B cell (primary cell): ENCODE measurements at regions not wholly inside any gene's neighbourhood (a gene's known extent, or its start where the extent isn't known, plus 50 kb on each side); places are given as distances from the start of the nearest gene placed in this dataset.

Experiments
- ATAC-seq: fragments of 200-7000 bp; cut with Tn5 transposase; one replicate; pipeline ENCODE4 v1.10.0; 2021; ENCODE audit warnings: low read depth, mild to moderate bottlenecking, moderate number of reproducible peaks, moderate library complexity
- CTCF ChIA-PET: fragments of 350-600 bp; sonication (Branson Sonifier 250); formaldehyde crosslinking; loops from one replicate; lab custom pipeline; 2021; ENCODE audit warnings: antibody characterized with exemption, inconsistent platforms; lab: Charles Lee
- POLR2A ChIA-PET: fragments of 350-600 bp; sonication (Branson Sonifier 250); formaldehyde crosslinking; loops from one replicate; lab custom pipeline; 2021; ENCODE audit warnings: antibody characterized with exemption; lab: Charles Lee
- DNase-seq: peaks from one replicate; pipeline ENCODE4 v3.0.0; 2013
- H2AFZ ChIP-seq: 2 replicates; pipeline ENCODE4 v1.6.1; 2012; ENCODE audit warnings: mild to moderate bottlenecking, low read depth, low read length; ENCODE audit not compliant: insufficient read depth, poor library complexity, severe bottlenecking
- H3K27ac ChIP-seq, 2 donors: 1 replicate in 1 of 2; 2 replicates in 1 of 2; pipeline ENCODE4 v1.5.1; 2012 to 2013; ENCODE audit warnings: low read length in 2 of 2, mild to moderate bottlenecking in 2 of 2, moderate library complexity in 1 of 2
- H3K27me3 ChIP-seq, 4 experiments: fragments of 200-600 bp in 1 of 4; sonication (generic) in 1 of 4; replicated peaks in 1 of 4; 1 replicate in 2 of 4; 2 replicates in 2 of 4; pipeline versions ENCODE4 v1.6.1 to v1.7.0; 2013 to 2016; ENCODE audit warnings: low read length in 3 of 4, mild to moderate bottlenecking in 2 of 4, mixed read lengths in 1 of 4, moderate library complexity in 1 of 4; ENCODE audit not compliant: insufficient read depth in 4 of 4, control insufficient read depth in 3 of 4; ENCODE audit errors: control extremely low read depth in 1 of 4
- H3K36me3 ChIP-seq, 2 experiments: replicated peaks in 1 of 2; 1 replicate in 1 of 2; 2 replicates in 1 of 2; pipeline versions ENCODE4 v1.6.1 to v1.7.1; 2013; ENCODE audit warnings: low read length in 1 of 2; ENCODE audit not compliant: insufficient read depth in 2 of 2, control insufficient read depth in 1 of 2; ENCODE audit errors: control extremely low read depth in 1 of 2, extremely low read depth in 1 of 2
- H3K4me1 ChIP-seq, 2 donors: fragments of 200-600 bp in 1 of 2; sonication (generic) in 1 of 2; 1 replicate in 1 of 2; 2 replicates in 1 of 2; pipeline versions ENCODE4 v1.5.1 to v1.6.1; 2013 to 2017; ENCODE audit warnings: low read length in 2 of 2; ENCODE audit not compliant: control insufficient read depth in 2 of 2, insufficient read depth in 2 of 2
- H3K4me2 ChIP-seq: replicated peaks from 2 replicates; pipeline ENCODE3; 2012; ENCODE audit warnings: mild to moderate bottlenecking, low read depth, low read length; ENCODE audit not compliant: poor library complexity, severe bottlenecking
- H3K4me3 ChIP-seq, 5 experiments: fragments of 200-600 bp in 1 of 5; sonication (generic) in 1 of 5; 1 replicate in 3 of 5; 2 replicates in 2 of 5; pipeline versions ENCODE4 v1.5.1 to v1.7.0; 2011 to 2016; ENCODE audit warnings: low read length in 4 of 5, mild to moderate bottlenecking in 4 of 5, low read depth in 2 of 5, control low read depth in 1 of 5, moderate library complexity in 1 of 5; ENCODE audit not compliant: insufficient read depth in 1 of 5; ENCODE audit errors: control extremely low read depth in 1 of 5, extremely low read depth in 1 of 5
- H3K79me2 ChIP-seq: fragments of 200-600 bp; sonication (generic); one replicate; pipeline ENCODE4 v1.6.0; 2016; ENCODE audit warnings: low read length; ENCODE audit not compliant: control insufficient read depth, insufficient read depth
- H3K9ac ChIP-seq: fragments of 200-600 bp; sonication (generic); 2 replicates; pipeline ENCODE4 v1.6.1; 2017; ENCODE audit warnings: mild to moderate bottlenecking, low read length, moderate library complexity
- H3K9me3 ChIP-seq, 3 donors: one replicate each; pipeline versions ENCODE4 v1.6.1 to v1.7.1; 2013; ENCODE audit warnings: low read length in 2 of 3; ENCODE audit not compliant: control insufficient read depth in 2 of 3, insufficient read depth in 1 of 3; ENCODE audit errors: control extremely low read depth in 1 of 3
- H4K20me1 ChIP-seq: 2 replicates; pipeline ENCODE4 v1.6.0; 2012; ENCODE audit warnings: mild to moderate bottlenecking, low read length; ENCODE audit not compliant: insufficient read depth, control insufficient read depth, poor library complexity, severe bottlenecking
- H3K27ac Mint-ChIP-seq: one replicate; pipeline ENCODE4 v1.8.0; 2021; ENCODE audit warnings: mixed read lengths
- H3K27me3 Mint-ChIP-seq: one replicate; pipeline ENCODE4 v1.8.0; 2021; ENCODE audit warnings: mixed read lengths
- H3K4me1 Mint-ChIP-seq: one replicate; pipeline ENCODE4 v1.8.0; 2021; ENCODE audit warnings: mixed read lengths
- H3K4me3 Mint-ChIP-seq: one replicate; pipeline ENCODE4 v1.8.0; 2021; ENCODE audit warnings: mixed read lengths
- H3K9me3 Mint-ChIP-seq: one replicate; pipeline ENCODE4 v1.8.0; 2022; ENCODE audit warnings: mixed read lengths; ENCODE audit not compliant: insufficient read depth
- CTCF ChIP-seq: fragments of 200-600 bp; IDR thresholded peaks from one replicate; pipeline ENCODE4 v1.8.0; 2022; ENCODE audit warnings: antibody characterized with exemption, mild to moderate bottlenecking
- EZH2 ChIP-seq: IDR thresholded peaks from 2 replicates; pipeline ENCODE4 v1.6.1; 2012; ENCODE audit warnings: borderline replicate concordance, low read depth, mild to moderate bottlenecking, moderate library complexity, low read length; ENCODE audit not compliant: insufficient read depth, poor library complexity, severe bottlenecking
- WGBS: methylation state at CpG from one replicate; pipeline ENCODE4 v1.1.5; 2013; ENCODE audit warnings: missing lambda C conversion rate; ENCODE audit not compliant: insufficient coverage; 5-methylcytosine and 5-hydroxymethylcytosine counted together
- intact Hi-C: fragments of 100-400 bp; cut with micrococcal nuclease; formaldehyde crosslinking; loops from one replicate; pipeline ENCODE4 v1.10.0; 2022

GRCh38 chr6:114437235-114437634 is 94.4 kb upstream of the HS3ST5 start:
- no peak for ATAC-seq
- CTCF ChIA-PET: no interaction called here
- no peaks in the 10 kb centered on the region for H3K9me3 ChIP-seq
- Mint-ChIP-seq H3K9me3 (no peaks in the 10 kb centered on the region), H3K4me3 (no peak overlapping the region), H3K27me3 (no peaks in the 10 kb centered on the region), H3K4me1 (no peaks in the 10 kb centered on the region), H3K27ac (no peak overlapping the region)
- no CpG with 5 or more reads among the region's 1 CpG for WGBS
- no peak overlapping the region for H3K27ac ChIP-seq
- no peak for TF ChIP-seq EZH2
- H3K27me3 ChIP-seq: no peaks in the 10 kb centered on the region
- intact Hi-C loops: no loop called here
- no peak overlapping the region for H3K4me2 ChIP-seq
- no peaks in the 10 kb centered on the region for H4K20me1 ChIP-seq
- no peak overlapping the region for H3K4me3 ChIP-seq
- H3K36me3 ChIP-seq: no peaks in the 10 kb centered on the region
- no peaks in the 10 kb centered on the region for H3K79me2 ChIP-seq
- no peak overlapping the region for H3K9ac ChIP-seq
- H2AFZ ChIP-seq: no peak overlapping the region
- H3K4me1 ChIP-seq: no peaks in the 10 kb centered on the region
- POLR2A ChIA-PET: no interaction called here
- DNase-seq: no peak

- H3K9ac ChIP-seq: no peak overlapping the region
- H3K4me3 Mint-ChIP-seq: no peak overlapping the region
- no peak overlapping the region for H3K4me2 ChIP-seq
- no peaks in the 10 kb centered on the region for H3K79me2 ChIP-seq
- DNase-seq: no peak
- no peaks in the 10 kb centered on the region for H3K9me3 Mint-ChIP-seq
- no peaks in the 10 kb centered on the region for H3K4me1 Mint-ChIP-seq
- H3K4me1 ChIP-seq: no peaks in the 10 kb centered on the region
- ATAC-seq: no peak
- H4K20me1 ChIP-seq: no peaks in the 10 kb centered on the region
- no peak overlapping the region for H3K27ac ChIP-seq
- H3K27me3 ChIP-seq: no peaks in the 10 kb centered on the region
- H3K9me3 ChIP-seq: no peaks in the 10 kb centered on the region
- WGBS: no CpG with 5 or more reads among the region's 3 CpGs
- TF ChIP-seq EZH2 (no peak), CTCF (no peak)
- intact Hi-C loops: no loop called here
- no peak overlapping the region for H3K27ac Mint-ChIP-seq
- POLR2A ChIA-PET: no interaction called here
- CTCF ChIA-PET: no interaction called here
- no peak overlapping the region for H3K4me3 ChIP-seq
- no peaks in the 10 kb centered on the region for H3K36me3 ChIP-seq
- H2AFZ ChIP-seq: no peak overlapping the region
- H3K27me3 Mint-ChIP-seq: no peaks in the 10 kb centered on the region
Observed at GRCh38 chr6:114436691-114437090, 93.9 kb upstream of the HS3ST5 start.
